Natural killer cell (primary cell): ENCODE measurements at regions not wholly inside any gene's neighbourhood (a gene's known extent, or its start where the extent isn't known, plus 50 kb on each side); places are given as distances from the start of the nearest gene placed in this dataset.

Experiments used
- ATAC-seq, 3 donors: fragments of 150-1000 bp in 2 of 3; fragments of 200-7000 bp in 1 of 3; cut with Tn5 transposase; 1 replicate in 1 of 3; 2 replicates in 2 of 3; pipeline ENCODE4 v1.10.0; 2021; ENCODE audit warnings: mild to moderate bottlenecking in 2 of 3, moderate library complexity in 2 of 3
- DNase-seq, 2 donors: peaks; one replicate each; pipeline versions ENCODE4 v3.0.0 to v3.0.0-alpha.2; 2013 to 2021; ENCODE audit warnings: mixed read lengths in 1 of 2
- H3K27ac ChIP-seq: one replicate; pipeline ENCODE4 v1.5.1; 2013; ENCODE audit warnings: mild to moderate bottlenecking, low read length
- H3K27me3 ChIP-seq: one replicate; pipeline ENCODE4 v1.6.1; 2013; ENCODE audit warnings: low read length; ENCODE audit not compliant: control insufficient read depth, insufficient read depth
- H3K36me3 ChIP-seq: one replicate; pipeline ENCODE4 v1.6.1; 2013; ENCODE audit warnings: low read length; ENCODE audit not compliant: control insufficient read depth, insufficient read depth
- H3K4me1 ChIP-seq: one replicate; pipeline ENCODE4 v1.6.1; 2013; ENCODE audit warnings: low read length; ENCODE audit not compliant: control insufficient read depth, insufficient read depth
- H3K4me3 ChIP-seq: one replicate; pipeline ENCODE4 v1.5.1; 2013; ENCODE audit warnings: low read length
- H3K9me3 ChIP-seq: one replicate; pipeline ENCODE4 v1.6.1; 2013; ENCODE audit warnings: low read length; ENCODE audit not compliant: control insufficient read depth, insufficient read depth
- H3K27ac Mint-ChIP-seq, 2 donors: one replicate each; pipeline ENCODE4 v1.8.0; 2022; ENCODE audit warnings: mild to moderate bottlenecking in 2 of 2, mixed read lengths in 2 of 2, moderate library complexity in 1 of 2
- H3K27me3 Mint-ChIP-seq, 2 donors: one replicate each; pipeline ENCODE4 v1.8.0; 2022; ENCODE audit warnings: low read depth in 2 of 2, mixed read lengths in 2 of 2
- H3K36me3 Mint-ChIP-seq: one replicate; pipeline ENCODE4 v1.8.0; 2022; ENCODE audit warnings: mixed read lengths
- H3K4me1 Mint-ChIP-seq, 2 donors: one replicate each; pipeline ENCODE4 v1.8.0; 2022; ENCODE audit warnings: mixed read lengths in 2 of 2
- H3K4me3 Mint-ChIP-seq: one replicate; pipeline ENCODE4 v1.8.0; 2022; ENCODE audit warnings: mild to moderate bottlenecking, moderate library complexity, mixed read lengths
- H3K9me3 Mint-ChIP-seq, 2 donors: one replicate each; pipeline ENCODE4 v1.8.0; 2022; ENCODE audit warnings: mixed read lengths in 2 of 2
- WGBS: methylation state at CpG from one replicate; pipeline ENCODE4 v1.1.7; 2013; ENCODE audit warnings: missing lambda C conversion rate; ENCODE audit not compliant: insufficient coverage; 5-methylcytosine and 5-hydroxymethylcytosine counted together
- intact Hi-C: fragments of 100-400 bp; cut with micrococcal nuclease; formaldehyde crosslinking; loops from one replicate; pipeline ENCODE4 v1.14.2; 2022
- TF ChIP-seq, protein P1 (sequence below): fragments of 200-600 bp; IDR thresholded peaks from one replicate; pipeline ENCODE4 v1.8.0; 2022; ENCODE audit warnings: antibody characterized with exemption

DNA sequence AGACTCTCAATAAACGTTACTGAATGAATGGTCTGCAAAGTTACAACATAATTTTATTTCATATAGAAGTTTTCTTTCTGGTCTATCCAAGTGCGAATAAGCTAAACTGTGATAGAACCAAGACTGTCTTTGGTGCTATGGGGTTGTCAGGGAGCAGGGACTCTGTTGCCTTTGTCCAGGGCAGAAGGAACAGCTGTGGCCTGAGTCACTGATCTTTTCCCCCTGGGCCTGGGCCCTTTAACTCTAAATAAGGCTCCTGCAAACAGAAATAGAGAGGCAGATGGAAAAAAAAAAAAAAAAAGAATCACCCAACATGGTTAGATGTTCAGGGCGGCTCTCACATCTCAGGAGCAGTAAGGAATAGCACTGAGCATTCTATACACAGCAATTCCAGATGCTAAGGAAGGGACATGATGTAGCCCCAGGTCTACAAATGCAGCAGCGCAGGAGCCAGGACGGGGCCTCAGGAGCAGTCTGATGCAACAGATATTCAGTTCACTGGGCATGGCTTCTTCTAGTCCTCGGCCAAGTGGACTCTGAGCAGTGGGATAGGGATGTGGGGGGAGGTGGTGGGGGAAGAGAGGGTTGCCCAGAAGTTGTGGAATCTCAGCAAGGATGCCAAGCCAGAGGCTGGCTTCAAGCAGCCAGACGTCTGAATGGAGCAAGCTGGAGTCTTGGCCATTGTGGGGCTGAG lies 247.1 kb upstream of the SIX2 start:
- TF ChIP-seq, protein P1, sequence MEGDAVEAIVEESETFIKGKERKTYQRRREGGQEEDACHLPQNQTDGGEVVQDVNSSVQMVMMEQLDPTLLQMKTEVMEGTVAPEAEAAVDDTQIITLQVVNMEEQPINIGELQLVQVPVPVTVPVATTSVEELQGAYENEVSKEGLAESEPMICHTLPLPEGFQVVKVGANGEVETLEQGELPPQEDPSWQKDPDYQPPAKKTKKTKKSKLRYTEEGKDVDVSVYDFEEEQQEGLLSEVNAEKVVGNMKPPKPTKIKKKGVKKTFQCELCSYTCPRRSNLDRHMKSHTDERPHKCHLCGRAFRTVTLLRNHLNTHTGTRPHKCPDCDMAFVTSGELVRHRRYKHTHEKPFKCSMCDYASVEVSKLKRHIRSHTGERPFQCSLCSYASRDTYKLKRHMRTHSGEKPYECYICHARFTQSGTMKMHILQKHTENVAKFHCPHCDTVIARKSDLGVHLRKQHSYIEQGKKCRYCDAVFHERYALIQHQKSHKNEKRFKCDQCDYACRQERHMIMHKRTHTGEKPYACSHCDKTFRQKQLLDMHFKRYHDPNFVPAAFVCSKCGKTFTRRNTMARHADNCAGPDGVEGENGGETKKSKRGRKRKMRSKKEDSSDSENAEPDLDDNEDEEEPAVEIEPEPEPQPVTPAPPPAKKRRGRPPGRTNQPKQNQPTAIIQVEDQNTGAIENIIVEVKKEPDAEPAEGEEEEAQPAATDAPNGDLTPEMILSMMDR: no peak
- Mint-ChIP-seq H3K9me3 (no peaks in the 10 kb centered on the region), H3K27me3 (peaks cover 2 to 3% of the 10 kb centered on the region in 2 donors), H3K36me3 (no peaks in the 10 kb centered on the region), H3K4me1 (no peaks in the 10 kb centered on the region), H3K4me3 (no peak overlapping the region), H3K27ac (no peak overlapping the region)
- Histone ChIP-seq H3K27me3 (no peaks in the 10 kb centered on the region), H3K9me3 (no peaks in the 10 kb centered on the region), H3K4me1 (no peaks in the 10 kb centered on the region), H3K36me3 (no peaks in the 10 kb centered on the region), H3K4me3 (no peak overlapping the region), H3K27ac (no peak overlapping the region)
- intact Hi-C loops: no loop called here
- DNase-seq (no peak), ATAC-seq (no peak)
- 84% methylated on average over 6 of the region's 7 CpGs for WGBS

DNA sequence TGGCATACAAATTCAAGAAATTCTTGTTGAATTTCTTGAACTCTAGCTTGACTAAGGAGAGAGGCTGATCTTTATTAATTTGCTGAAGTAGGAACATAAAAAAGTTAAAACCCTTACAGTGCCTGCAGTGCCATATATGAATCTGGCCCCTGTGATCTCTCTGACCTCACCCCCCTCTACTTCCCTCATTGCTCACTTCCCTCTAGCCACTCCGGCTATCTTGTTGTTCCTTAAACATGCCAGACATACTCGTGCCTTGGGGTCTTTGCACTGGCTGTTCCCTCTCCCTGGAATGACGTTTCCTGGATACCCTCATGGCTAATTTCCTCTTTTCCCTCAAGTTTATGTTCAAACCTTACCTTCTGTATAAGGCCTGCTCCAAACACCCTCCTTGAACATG lies 246.3 kb upstream of the SIX2 start:
- WGBS: 69% methylated on average over 3 of the region's 3 CpGs
- intact Hi-C loops: no loop called here
- Mint-ChIP-seq H3K27ac (no peak overlapping the region), H3K9me3 (no peaks in the 10 kb centered on the region), H3K4me1 (no peaks in the 10 kb centered on the region), H3K36me3 (no peaks in the 10 kb centered on the region), H3K27me3 (peaks cover 2 to 10% of the 10 kb centered on the region in 2 donors), H3K4me3 (no peak overlapping the region)
- Histone ChIP-seq H3K4me1 (no peaks in the 10 kb centered on the region), H3K36me3 (no peaks in the 10 kb centered on the region), H3K4me3 (no peak overlapping the region), H3K27me3 (no peaks in the 10 kb centered on the region), H3K9me3 (no peaks in the 10 kb centered on the region), H3K27ac (no peak overlapping the region)
- TF ChIP-seq, protein P1: no peak
- ATAC-seq: no peak
- DNase-seq: no peak

DNA sequence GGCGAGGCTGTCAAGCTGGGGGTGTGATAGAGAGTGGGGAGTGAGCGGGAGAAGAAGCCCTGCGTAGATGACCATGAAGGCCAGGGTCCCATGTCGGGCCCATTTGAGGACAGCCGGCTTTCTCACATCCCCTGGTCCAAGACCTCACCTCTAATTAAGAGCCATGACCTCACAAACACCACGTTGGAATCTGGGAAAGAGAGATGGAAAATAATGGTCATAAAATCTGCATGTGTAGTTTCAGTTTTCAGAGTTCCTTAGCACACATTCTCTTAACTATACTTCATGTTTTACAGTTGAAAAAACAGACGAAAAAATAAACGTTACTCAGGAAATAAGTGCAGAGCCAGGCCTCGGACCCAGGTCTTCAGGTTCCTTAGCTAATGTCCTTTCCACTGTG lies 244.8 kb upstream of the SIX2 start:
- Histone ChIP-seq H3K4me1 (no peaks in the 10 kb centered on the region), H3K4me3 (no peak overlapping the region), H3K27me3 (no peaks in the 10 kb centered on the region), H3K36me3 (no peaks in the 10 kb centered on the region), H3K27ac (no peak overlapping the region), H3K9me3 (no peaks in the 10 kb centered on the region)
- no peak for ATAC-seq
- no peaks in the 10 kb centered on the region for H3K9me3 Mint-ChIP-seq
- no peaks in the 10 kb centered on the region for H3K36me3 Mint-ChIP-seq
- DNase-seq: no peak
- intact Hi-C loops: no loop called here
- no peak overlapping the region for H3K27ac Mint-ChIP-seq
- 82% methylated on average over 5 of the region's 9 CpGs for WGBS
- no peak overlapping the region for H3K4me3 Mint-ChIP-seq
- TF ChIP-seq, protein P1: no peak
- peaks cover 8 to 16% of the 10 kb centered on the region in 2 donors for H3K27me3 Mint-ChIP-seq
- H3K4me1 Mint-ChIP-seq: no peaks in the 10 kb centered on the region

DNA sequence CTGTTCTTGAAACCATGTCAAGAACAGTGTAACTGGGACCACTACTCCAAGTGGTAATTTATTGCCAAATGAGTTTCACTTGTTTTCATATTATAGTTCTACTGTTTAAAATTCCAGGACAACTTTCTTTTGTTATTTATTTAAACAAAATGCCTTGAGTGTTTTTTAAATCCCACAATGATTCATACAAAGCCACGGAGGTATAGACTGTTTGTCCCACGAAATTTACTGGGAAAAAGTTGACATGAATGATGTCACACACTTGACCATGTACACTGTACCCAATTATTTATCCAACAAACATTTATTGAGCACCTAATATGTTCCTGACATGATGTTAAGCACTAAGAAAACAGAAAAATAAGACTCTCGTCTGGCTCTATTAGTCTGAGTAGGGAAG lies 243.9 kb upstream of the SIX2 start:
- intact Hi-C loops: no loop called here
- Mint-ChIP-seq H3K4me1 (no peaks in the 10 kb centered on the region), H3K36me3 (no peaks in the 10 kb centered on the region), H3K4me3 (no peak overlapping the region), H3K27ac (no peak overlapping the region), H3K27me3 (peaks cover 11 to 20% of the 10 kb centered on the region in 2 donors), H3K9me3 (no peaks in the 10 kb centered on the region)
- no peaks in the 10 kb centered on the region for H3K9me3 ChIP-seq
- ATAC-seq: no peak
- no peak for DNase-seq
- no peaks in the 10 kb centered on the region for H3K27me3 ChIP-seq
- no peaks in the 10 kb centered on the region for H3K4me1 ChIP-seq
- no peak overlapping the region for H3K27ac ChIP-seq
- TF ChIP-seq, protein P1: no peak
- H3K4me3 ChIP-seq: no peak overlapping the region
- H3K36me3 ChIP-seq: no peaks in the 10 kb centered on the region
- 75% methylated on average over 2 of the region's 3 CpGs for WGBS
